T-helper 17 cell (primary cell): ENCODE measurements at regions not wholly inside any gene's neighbourhood (a gene's known extent, or its start where the extent isn't known, plus 50 kb on each side); places are given as distances from the start of the nearest gene placed in this dataset.

Source experiments
- ATAC-seq: fragments of 150-1000 bp; cut with Tn5 transposase; 2 replicates; pipeline ENCODE4 v1.10.0; 2021; ENCODE audit warnings: mild to moderate bottlenecking, moderate library complexity
- DNase-seq, 3 donors: peaks; one replicate each; pipeline versions ENCODE4 v3.0.0 to v3.0.0-alpha.2; 2020 to 2021
- H3K9me3 ChIP-seq: one replicate; pipeline ENCODE4 v1.7.0; 2013; ENCODE audit warnings: low read length, mild to moderate bottlenecking; ENCODE audit not compliant: control insufficient read depth, poor library complexity, severe bottlenecking
- H3K27ac Mint-ChIP-seq: one replicate; pipeline ENCODE4 v1.8.0; 2022; ENCODE audit warnings: mild to moderate bottlenecking, moderate library complexity, mixed read lengths
- H3K27me3 Mint-ChIP-seq: one replicate; pipeline ENCODE4 v1.8.0; 2022; ENCODE audit warnings: mixed read lengths
- H3K36me3 Mint-ChIP-seq: one replicate; pipeline ENCODE4 v1.8.0; 2022; ENCODE audit warnings: low read depth, mixed read lengths
- H3K4me1 Mint-ChIP-seq: one replicate; pipeline ENCODE4 v1.8.0; 2022; ENCODE audit warnings: mild to moderate bottlenecking, mixed read lengths
- H3K4me3 Mint-ChIP-seq: one replicate; pipeline ENCODE4 v1.8.0; 2022; ENCODE audit warnings: mild to moderate bottlenecking, moderate library complexity, mixed read lengths

DNA sequence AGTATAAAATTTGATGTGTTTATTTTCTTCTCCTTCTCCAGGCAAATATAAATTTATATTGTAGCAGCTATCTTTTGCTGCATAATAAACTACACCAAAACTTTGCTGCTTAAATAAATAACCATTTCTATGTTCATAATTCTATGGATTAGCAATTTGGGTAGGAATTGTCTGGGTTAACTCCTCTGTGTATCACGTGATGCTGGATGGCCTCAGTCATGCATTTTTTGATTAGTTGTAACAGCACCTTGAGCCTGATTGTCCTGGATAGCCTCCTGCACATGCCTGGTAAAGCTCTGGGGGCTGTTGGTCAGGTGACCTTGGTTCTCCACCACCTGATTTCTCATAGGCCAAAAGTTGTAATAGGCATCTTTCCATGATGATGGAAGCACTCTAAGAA is 572.9 kb downstream of the ETV1 start:
- DNase-seq (no peak), ATAC-seq (no peak)
- Mint-ChIP-seq H3K36me3 (no peaks in the 10 kb centered on the region), H3K4me1 (no peaks in the 10 kb centered on the region), H3K27ac (no peak overlapping the region), H3K27me3 (no peaks in the 10 kb centered on the region), H3K4me3 (no peak overlapping the region)
- peaks cover 2% of the 10 kb centered on the region for H3K9me3 ChIP-seq

DNA sequence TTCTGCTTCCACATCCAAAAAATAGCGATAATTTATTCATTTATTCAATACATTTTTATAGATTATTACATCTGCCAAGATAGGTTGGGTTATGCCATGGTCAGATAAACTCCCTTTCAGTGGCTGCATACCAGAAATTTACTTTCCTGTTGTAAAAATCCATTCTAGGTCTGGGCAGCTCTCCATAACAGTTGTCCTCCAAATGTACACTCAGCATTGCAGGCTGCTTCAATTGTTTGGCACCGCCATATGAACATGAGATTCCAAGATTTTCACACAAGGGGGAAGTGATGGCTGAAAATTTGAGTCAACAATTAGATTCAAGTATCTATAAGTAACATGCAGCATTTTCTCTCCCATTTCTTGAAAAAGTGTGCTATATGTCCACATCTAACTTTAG is 568.7 kb downstream of the ETV1 start:
- Mint-ChIP-seq H3K4me1 (no peaks in the 10 kb centered on the region), H3K27ac (no peak overlapping the region), H3K27me3 (no peaks in the 10 kb centered on the region), H3K36me3 (no peaks in the 10 kb centered on the region), H3K4me3 (no peak overlapping the region)
- DNase-seq (no peak), ATAC-seq (no peak)
- H3K9me3 ChIP-seq = peaks cover 2% of the 10 kb centered on the region

DNA sequence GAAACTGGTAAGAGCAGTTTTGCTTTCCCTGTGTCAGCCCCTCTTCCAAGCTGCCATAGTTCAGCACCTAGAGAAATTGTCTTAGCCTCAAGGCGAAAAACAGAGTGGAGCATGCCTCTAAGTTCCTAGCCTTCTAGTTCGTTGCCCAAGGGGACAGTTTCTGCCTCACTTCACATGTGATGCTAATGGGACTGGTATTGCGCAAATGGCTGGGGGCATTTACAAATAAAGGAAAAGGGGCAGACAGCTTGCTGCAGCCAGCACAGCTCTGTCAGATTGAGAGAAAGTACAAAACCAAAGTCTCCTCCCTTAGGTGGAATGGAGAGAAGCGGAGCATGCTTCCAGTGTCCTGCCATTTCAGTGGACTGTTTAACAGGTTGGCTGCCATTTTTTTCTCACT is 567.7 kb downstream of the ETV1 start:
- ATAC-seq (no peak), DNase-seq (no peak)
- Mint-ChIP-seq H3K27me3 (no peaks in the 10 kb centered on the region), H3K36me3 (no peaks in the 10 kb centered on the region), H3K27ac (no peak overlapping the region), H3K4me3 (no peak overlapping the region), H3K4me1 (no peaks in the 10 kb centered on the region)
- H3K9me3 ChIP-seq = peaks cover 2% of the 10 kb centered on the region

DNA sequence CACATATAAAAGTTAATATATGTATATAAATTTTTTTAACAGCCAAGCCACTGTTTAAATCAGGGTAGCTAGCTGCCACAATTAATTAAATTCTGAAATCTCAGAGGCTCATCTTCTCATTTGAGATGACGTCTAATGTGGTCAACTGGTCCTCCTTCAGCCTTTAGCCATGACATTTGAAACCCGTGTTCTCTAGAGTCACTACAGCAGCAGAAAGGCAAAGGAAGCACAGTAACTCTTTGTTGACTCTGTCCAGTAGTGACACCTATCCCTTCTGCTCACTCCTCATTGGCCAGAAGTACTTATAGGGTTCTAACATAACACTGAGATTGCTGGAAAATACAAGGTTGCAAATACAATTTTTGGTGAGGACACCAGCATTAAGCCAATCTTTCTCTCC is 555.5 kb downstream of the ETV1 start:
- H3K27ac Mint-ChIP-seq = no peak overlapping the region
- no peaks in the 10 kb centered on the region for H3K4me1 Mint-ChIP-seq
- H3K4me3 Mint-ChIP-seq = no peak overlapping the region
- ATAC-seq (no peak), DNase-seq (no peak)
- H3K27me3 Mint-ChIP-seq = no peaks in the 10 kb centered on the region
- H3K36me3 Mint-ChIP-seq = no peaks in the 10 kb centered on the region
- H3K9me3 ChIP-seq = no peaks in the 10 kb centered on the region

DNA sequence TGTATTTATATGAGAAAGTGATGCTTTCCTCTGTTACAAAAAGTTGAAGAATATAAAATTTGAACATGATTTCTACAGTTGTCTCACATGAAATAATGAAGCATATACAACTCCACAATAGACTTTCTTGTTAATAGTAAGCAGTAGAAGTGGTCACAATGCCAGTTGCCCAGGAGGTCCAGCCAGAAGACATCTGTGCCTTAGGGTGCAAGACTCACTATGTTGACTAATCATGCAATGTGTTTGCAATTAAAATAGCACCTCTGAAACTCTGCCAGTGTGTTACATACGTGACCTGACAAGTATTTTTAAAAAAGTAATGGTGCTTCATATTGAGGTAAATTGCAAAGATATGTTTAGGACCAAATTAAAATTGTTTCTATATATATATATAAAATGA is 547.2 kb downstream of the ETV1 start:
- no peak for ATAC-seq
- no peaks in the 10 kb centered on the region for H3K9me3 ChIP-seq
- Mint-ChIP-seq H3K27me3 (no peaks in the 10 kb centered on the region), H3K27ac (no peak overlapping the region), H3K36me3 (no peaks in the 10 kb centered on the region), H3K4me1 (no peaks in the 10 kb centered on the region), H3K4me3 (no peak overlapping the region)
- no peak for DNase-seq

DNA sequence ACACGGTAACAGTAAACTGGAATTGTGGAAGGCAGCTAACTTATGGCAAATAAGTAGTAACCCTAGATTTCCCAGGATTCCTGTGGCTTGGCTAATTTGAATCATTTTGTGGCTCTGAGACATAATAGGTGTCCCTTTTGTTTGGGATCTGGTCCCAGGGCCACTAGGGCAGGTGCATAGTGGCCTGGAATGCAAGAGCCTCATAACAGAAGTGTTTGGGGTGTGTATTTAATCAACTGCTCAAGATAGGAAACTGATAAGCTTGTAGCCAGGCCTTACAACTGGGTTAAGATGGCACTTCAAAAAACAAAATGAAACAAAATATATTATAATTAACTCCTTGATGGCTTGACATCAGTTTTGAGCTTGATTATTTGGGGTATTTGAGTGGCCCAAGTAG is 541.8 kb downstream of the ETV1 start:
- H3K9me3 ChIP-seq = no peaks in the 10 kb centered on the region
- DNase-seq = no peak
- no peaks in the 10 kb centered on the region for H3K27me3 Mint-ChIP-seq
- H3K4me3 Mint-ChIP-seq = no peak overlapping the region
- no peak for ATAC-seq
- H3K36me3 Mint-ChIP-seq = no peaks in the 10 kb centered on the region
- H3K27ac Mint-ChIP-seq = no peak overlapping the region
- H3K4me1 Mint-ChIP-seq = no peaks in the 10 kb centered on the region

DNA sequence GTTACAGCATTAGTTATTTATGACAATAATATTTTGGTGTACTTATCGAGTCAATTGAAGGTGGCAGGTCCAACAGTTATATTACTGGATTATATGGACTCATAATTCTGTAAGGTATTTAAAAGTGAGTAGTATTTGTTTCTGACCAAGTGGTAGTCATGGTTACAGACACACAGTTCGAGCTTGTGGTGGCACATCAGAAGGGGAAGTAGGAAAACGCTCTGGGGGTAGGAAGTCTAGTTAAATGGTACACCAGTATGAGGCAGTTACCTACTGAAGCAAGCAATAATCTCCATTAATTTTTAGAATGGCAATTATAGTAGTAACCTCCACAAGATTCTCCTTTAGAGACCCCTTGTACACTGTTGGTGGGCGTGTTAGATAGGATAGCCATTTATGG is 541.2 kb downstream of the ETV1 start:
- H3K27ac Mint-ChIP-seq = no peak overlapping the region
- no peak overlapping the region for H3K4me3 Mint-ChIP-seq
- H3K27me3 Mint-ChIP-seq = no peaks in the 10 kb centered on the region
- no peaks in the 10 kb centered on the region for H3K36me3 Mint-ChIP-seq
- ATAC-seq (no peak), DNase-seq (no peak)
- no peaks in the 10 kb centered on the region for H3K9me3 ChIP-seq
- no peaks in the 10 kb centered on the region for H3K4me1 Mint-ChIP-seq

DNA sequence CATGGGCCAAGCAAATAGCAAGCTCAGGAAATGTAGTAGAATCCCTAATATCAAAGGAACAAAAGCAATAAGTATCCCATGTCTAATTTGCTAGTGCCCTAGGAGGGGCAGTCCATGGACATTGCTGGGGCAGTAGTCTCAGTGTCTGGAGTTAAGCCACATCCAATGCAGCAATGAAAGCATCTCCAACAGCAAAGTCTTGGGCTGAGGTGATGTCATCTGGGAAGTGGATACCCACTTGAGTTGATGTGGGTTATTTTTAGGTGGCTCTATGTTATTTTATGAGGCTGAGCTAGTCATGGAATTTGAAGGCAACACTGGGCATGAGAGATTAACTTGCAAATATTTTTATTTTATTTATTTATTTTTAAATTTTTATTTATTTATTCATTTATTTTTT is 540.0 kb downstream of the ETV1 start:
- no peaks in the 10 kb centered on the region for H3K27me3 Mint-ChIP-seq
- no peaks in the 10 kb centered on the region for H3K4me1 Mint-ChIP-seq
- DNase-seq (no peak), ATAC-seq (no peak)
- no peaks in the 10 kb centered on the region for H3K9me3 ChIP-seq
- no peak overlapping the region for H3K4me3 Mint-ChIP-seq
- no peaks in the 10 kb centered on the region for H3K36me3 Mint-ChIP-seq
- H3K27ac Mint-ChIP-seq = no peak overlapping the region

DNA sequence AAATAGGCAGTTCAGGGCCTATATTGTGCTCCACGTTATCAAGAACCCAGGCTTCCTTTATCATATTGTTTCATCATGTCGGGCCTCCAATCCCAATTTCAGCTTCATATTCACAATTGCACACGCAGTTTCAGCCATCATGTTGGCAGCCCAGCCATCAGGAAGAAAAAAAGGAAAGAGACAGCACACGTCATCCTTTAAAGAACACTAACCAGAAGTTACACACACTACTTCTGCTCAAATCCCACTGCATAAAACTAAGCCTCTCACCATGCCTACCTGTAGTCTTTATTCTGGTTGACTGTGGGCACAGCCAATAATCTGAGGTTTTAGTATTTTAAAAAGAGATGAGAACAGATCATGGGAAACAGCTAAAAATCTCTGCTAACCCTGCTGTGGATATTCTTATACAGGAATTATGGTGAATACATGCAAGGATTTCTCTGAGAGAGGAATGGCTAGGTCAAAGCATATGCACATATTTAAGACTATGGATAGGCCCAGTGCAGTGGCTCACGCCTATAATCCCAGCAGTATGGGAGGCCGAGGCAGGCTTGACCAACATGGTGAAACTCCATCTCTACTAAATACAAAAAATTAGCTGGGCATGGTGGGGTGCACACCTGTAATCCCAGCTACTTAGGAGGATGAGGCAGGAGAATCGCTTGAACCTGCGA is 534.4 kb downstream of the ETV1 start:
- H3K9me3 ChIP-seq = no peaks in the 10 kb centered on the region
- no peak overlapping the region for H3K4me3 Mint-ChIP-seq
- DNase-seq (no peak), ATAC-seq (no peak)
- H3K36me3 Mint-ChIP-seq = no peaks in the 10 kb centered on the region
- no peaks in the 10 kb centered on the region for H3K27me3 Mint-ChIP-seq
- no peaks in the 10 kb centered on the region for H3K4me1 Mint-ChIP-seq
- no peak overlapping the region for H3K27ac Mint-ChIP-seq

DNA sequence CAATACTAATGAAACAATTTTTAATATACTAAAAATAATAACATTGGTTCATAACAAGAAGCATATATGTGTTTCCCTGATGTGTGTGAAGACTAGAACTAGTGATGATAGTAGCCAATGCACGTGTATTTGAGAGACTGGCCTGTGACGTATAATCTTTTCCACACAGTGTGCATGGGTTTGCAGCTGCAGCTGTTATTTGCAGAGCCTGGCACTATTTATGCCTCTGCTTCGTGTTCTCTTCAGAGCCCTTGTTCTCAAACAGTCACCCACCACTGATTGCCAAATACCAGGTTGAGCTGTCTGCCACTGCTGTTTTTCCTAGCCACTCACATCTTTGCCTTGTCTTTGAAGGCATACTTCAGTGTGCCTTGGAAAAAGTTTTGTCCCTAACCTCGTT is 531.7 kb downstream of the ETV1 start:
- no peaks in the 10 kb centered on the region for H3K4me1 Mint-ChIP-seq
- no peaks in the 10 kb centered on the region for H3K9me3 ChIP-seq
- peaks cover 2% of the 10 kb centered on the region for H3K27me3 Mint-ChIP-seq
- no peaks in the 10 kb centered on the region for H3K36me3 Mint-ChIP-seq
- DNase-seq (no peak), ATAC-seq (no peak)
- no peak overlapping the region for H3K27ac Mint-ChIP-seq
- no peak overlapping the region for H3K4me3 Mint-ChIP-seq

DNA sequence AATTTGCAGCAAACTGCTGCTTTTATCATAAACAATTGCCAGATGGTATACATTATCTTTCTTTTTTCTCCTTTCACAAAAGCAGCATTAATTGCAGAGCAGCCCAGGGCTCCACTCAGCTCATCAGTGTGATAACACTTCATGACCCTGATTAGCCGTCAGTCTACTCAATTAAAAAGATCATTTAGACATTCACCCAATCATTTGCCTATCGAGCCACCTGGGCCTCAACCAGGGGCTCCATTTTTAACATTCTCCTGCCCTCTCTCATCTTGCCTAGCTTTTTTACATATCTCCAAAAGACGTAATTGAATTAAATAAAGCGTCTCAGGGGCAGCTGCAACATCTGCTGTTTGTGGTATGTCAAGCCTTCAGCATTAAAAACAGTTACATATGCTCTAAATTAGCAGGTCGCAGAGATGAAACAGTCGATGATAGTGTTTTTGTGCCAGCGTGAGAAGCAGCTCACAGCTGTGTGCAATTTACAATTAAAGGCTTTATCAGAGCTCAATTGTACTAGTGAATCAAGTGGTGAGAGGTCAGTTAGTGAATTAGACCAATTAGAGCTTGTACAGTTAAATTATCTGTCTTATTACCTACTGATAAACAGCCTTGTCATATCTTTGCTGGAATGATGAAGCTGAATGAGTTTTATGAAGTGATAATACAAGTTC is 522.5 kb downstream of the ETV1 start:
- no peak overlapping the region for H3K4me3 Mint-ChIP-seq
- no peaks in the 10 kb centered on the region for H3K4me1 Mint-ChIP-seq
- ATAC-seq (no peak), DNase-seq (no peak)
- H3K27ac Mint-ChIP-seq = no peak overlapping the region
- peaks cover 22% of the 10 kb centered on the region for H3K27me3 Mint-ChIP-seq
- H3K9me3 ChIP-seq = no peaks in the 10 kb centered on the region
- H3K36me3 Mint-ChIP-seq = peaks cover 2% of the 10 kb centered on the region

DNA sequence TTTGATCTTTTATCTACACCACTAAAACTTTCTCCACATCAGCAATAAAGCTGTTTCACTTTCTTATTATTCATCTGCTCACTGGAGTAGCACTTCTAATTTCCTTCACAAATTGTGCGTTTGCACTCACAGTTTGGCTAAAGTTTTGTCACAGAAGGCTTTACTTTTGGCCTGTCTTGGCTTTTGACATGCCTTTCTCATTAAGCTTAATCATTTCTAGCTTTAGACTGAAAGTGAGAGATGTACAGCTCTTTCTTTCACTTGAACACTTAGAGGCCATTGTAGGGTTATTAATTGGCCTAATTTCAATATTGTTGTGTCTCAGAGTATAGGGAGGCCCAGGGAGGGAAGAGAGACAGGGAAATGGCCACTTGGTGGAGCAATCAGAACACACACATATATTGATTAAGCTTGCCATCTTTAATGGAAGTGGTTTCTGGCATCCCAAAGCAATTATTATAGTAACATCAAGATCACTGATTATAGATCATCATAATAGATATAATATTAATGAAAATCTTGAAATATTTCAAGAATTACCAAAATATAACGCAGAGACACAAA is 512.5 kb downstream of the ETV1 start:
- Mint-ChIP-seq H3K4me1 (no peaks in the 10 kb centered on the region), H3K27ac (no peak overlapping the region), H3K36me3 (no peaks in the 10 kb centered on the region), H3K27me3 (no peaks in the 10 kb centered on the region), H3K4me3 (no peak overlapping the region)
- H3K9me3 ChIP-seq = no peaks in the 10 kb centered on the region
- DNase-seq (no peak), ATAC-seq (no peak)

DNA sequence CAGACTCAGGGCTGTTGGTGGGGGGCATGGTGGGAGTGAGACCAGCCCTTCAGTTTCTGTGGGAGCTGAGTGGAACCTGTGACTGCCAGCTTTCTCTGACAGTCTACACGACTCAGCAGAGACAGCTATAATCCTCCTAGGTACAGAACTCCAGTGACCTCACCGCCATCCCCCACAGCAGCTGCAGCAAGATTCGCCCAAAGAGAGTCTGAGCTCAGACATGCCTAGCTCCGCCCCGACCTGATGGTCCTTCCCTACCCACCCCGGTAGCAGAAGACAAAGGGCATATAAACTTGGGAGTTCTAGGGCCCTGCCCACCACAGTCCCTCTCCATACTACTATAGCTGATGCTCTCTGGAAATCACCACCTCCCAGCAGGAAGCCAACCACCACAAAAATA is 500.1 kb downstream of the ETV1 start:
- H3K27ac Mint-ChIP-seq = no peak overlapping the region
- H3K4me1 Mint-ChIP-seq = no peaks in the 10 kb centered on the region
- no peaks in the 10 kb centered on the region for H3K36me3 Mint-ChIP-seq
- H3K9me3 ChIP-seq = no peaks in the 10 kb centered on the region
- no peaks in the 10 kb centered on the region for H3K27me3 Mint-ChIP-seq
- ATAC-seq = no peak
- no peak overlapping the region for H3K4me3 Mint-ChIP-seq
- no peak for DNase-seq

DNA sequence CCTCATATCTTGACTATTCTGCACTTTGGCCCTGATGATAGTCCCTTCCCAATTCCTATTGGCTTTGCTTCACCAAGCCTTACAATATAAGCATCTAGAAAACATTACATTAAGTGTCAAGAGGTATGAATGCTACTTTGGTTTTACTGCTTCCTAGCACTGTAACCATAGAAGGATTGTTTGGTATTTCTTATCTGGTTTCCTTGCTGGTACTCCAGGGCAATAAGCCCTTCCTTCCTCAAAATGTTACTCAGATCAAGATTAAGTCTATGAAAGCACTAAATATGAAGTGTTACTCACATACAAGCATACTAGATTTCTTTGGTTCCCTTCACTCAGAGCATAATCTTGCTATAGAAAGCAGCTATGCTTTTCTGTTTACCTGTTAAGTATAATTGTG is 492.5 kb downstream of the ETV1 start:
- Mint-ChIP-seq H3K27me3 (no peaks in the 10 kb centered on the region), H3K4me3 (no peak overlapping the region), H3K36me3 (no peaks in the 10 kb centered on the region), H3K4me1 (no peaks in the 10 kb centered on the region), H3K27ac (no peak overlapping the region)
- ATAC-seq = no peak
- no peaks in the 10 kb centered on the region for H3K9me3 ChIP-seq
- DNase-seq = no peak
